Thyroid gland (tissue), 4 donors: ENCODE measurements at regions not wholly inside any gene's neighbourhood (a gene's known extent, or its start where the extent isn't known, plus 50 kb on each side); places are given as distances from the start of the nearest gene placed in this dataset.

ENCODE experiments used
- CTCF ChIP-seq, 6 experiments: fragments of 200-600 bp in 3 of 6; fragments of 450-650 bp in 3 of 6; sonication (generic) in 3 of 6; IDR thresholded peaks; one replicate each; pipeline ENCODE4 v1.5.1; 2016 to 2019; ENCODE audit warnings: antibody characterized with exemption in 6 of 6, mild to moderate bottlenecking in 2 of 6, inconsistent platforms in 1 of 6, moderate library complexity in 1 of 6
- POLR2A ChIP-seq, 2 donors: fragments of 450-650 bp; IDR thresholded peaks; one replicate each; pipeline ENCODE4 v1.6.1; 2017; ENCODE audit warnings: antibody characterized with exemption in 2 of 2, mild to moderate bottlenecking in 2 of 2, moderate library complexity in 1 of 2

- TF ChIP-seq CTCF (IDR thresholded peaks at IDR 0.05) (no peak), POLR2A (IDR thresholded peaks at IDR 0.05) (no peak)
Observed at GRCh38 chr16:54397838-54398237, 111.3 kb upstream of the IRX3 start.
